DOHH2 (cell line): ENCODE measurements at regions not wholly inside any gene's neighbourhood (a gene's known extent, or its start where the extent isn't known, plus 50 kb on each side); places are given as distances from the start of the nearest gene placed in this dataset.

ENCODE experiments used
- H3F3A ChIP-seq: fragments of 200-600 bp; sonication (generic), shearing (Covaris generic); 2 replicates; pipeline ENCODE4 v1.6.0; 2016; ENCODE audit warnings: antibody characterized with exemption, mild to moderate bottlenecking; ENCODE audit not compliant: control insufficient read depth, insufficient read depth
- H3K27ac ChIP-seq: fragments of 200-600 bp; sonication (generic); 2 replicates; pipeline ENCODE4 v1.5.1; 2014; ENCODE audit warnings: low read depth, mild to moderate bottlenecking, low read length, moderate library complexity
- H3K27me3 ChIP-seq: fragments of 200-600 bp; sonication (generic); 2 replicates; pipeline ENCODE4 v1.6.1; 2014; ENCODE audit warnings: mild to moderate bottlenecking, low read length, mixed read lengths; ENCODE audit not compliant: control insufficient read depth
- H3K36me3 ChIP-seq: fragments of 200-600 bp; sonication (generic); 2 replicates; pipeline ENCODE4 v1.6.1; 2014; ENCODE audit warnings: mild to moderate bottlenecking, low read length, moderate library complexity, mixed read lengths; ENCODE audit not compliant: control insufficient read depth
- H3K4me1 ChIP-seq: fragments of 200-600 bp; sonication (generic); 2 replicates; pipeline ENCODE4 v1.6.1; 2014; ENCODE audit warnings: mild to moderate bottlenecking, low read length, mixed read lengths; ENCODE audit not compliant: control insufficient read depth
- H3K4me2 ChIP-seq: fragments of 200-600 bp; sonication (generic); 2 replicates; pipeline ENCODE4 v1.6.0; 2014; ENCODE audit warnings: mild to moderate bottlenecking, low read length, moderate library complexity
- H3K4me3 ChIP-seq: fragments of 200-600 bp; sonication (generic); 2 replicates; pipeline ENCODE4 v1.5.1; 2014; ENCODE audit warnings: mild to moderate bottlenecking, low read length, mixed read lengths
- H3K79me2 ChIP-seq: fragments of 200-600 bp; sonication (generic); 2 replicates; pipeline ENCODE4 v1.6.1; 2014; ENCODE audit warnings: mild to moderate bottlenecking, low read length, mixed read lengths; ENCODE audit not compliant: control insufficient read depth
- H3K9me2 ChIP-seq: fragments of 200-600 bp; sonication (generic); replicated peaks from 2 replicates; pipeline ENCODE4 v1.6.1; 2014; ENCODE audit warnings: mild to moderate bottlenecking, low read length, mixed read lengths; ENCODE audit not compliant: control insufficient read depth
- H3K9me3 ChIP-seq: fragments of 200-600 bp; sonication (generic); 2 replicates; pipeline ENCODE4 v1.6.1; 2014; ENCODE audit warnings: antibody characterized with exemption, low read length, mixed read lengths; ENCODE audit not compliant: control insufficient read depth, insufficient read depth
- H4K20me1 ChIP-seq: fragments of 200-600 bp; sonication (generic); 2 replicates; pipeline ENCODE4 v1.6.0; 2014; ENCODE audit warnings: low read depth, mild to moderate bottlenecking, antibody characterized with exemption, low read length, moderate library complexity; ENCODE audit not compliant: control insufficient read depth, insufficient read depth
- EZH2phosphoT487 ChIP-seq: fragments of 200-600 bp; sonication (generic); IDR thresholded peaks from 2 replicates; pipeline ENCODE4 v1.6.1; 2017; ENCODE audit warnings: borderline replicate concordance, mild to moderate bottlenecking, antibody characterized with exemption, low read length, moderate library complexity, mixed read lengths
- TF ChIP-seq, protein P1 (sequence below): fragments of 200-600 bp; sonication (generic); IDR thresholded peaks from one replicate; pipeline ENCODE4 v1.5.1; 2014; ENCODE audit warnings: antibody characterized with exemption, mild to moderate bottlenecking, low read depth, low read length; ENCODE audit not compliant: poor library complexity, severe bottlenecking

GRCh38 chr11:134764367-134764766 is 352.3 kb upstream of the B3GAT1 start:
- H3K4me1 ChIP-seq: no peaks in the 10 kb centered on the region
- no peak overlapping the region for H3K27ac ChIP-seq
- peaks cover 4% of the 10 kb centered on the region; the same call in 1 of the 2 replicates for H3K9me3 ChIP-seq
- TF ChIP-seq, protein P1, sequence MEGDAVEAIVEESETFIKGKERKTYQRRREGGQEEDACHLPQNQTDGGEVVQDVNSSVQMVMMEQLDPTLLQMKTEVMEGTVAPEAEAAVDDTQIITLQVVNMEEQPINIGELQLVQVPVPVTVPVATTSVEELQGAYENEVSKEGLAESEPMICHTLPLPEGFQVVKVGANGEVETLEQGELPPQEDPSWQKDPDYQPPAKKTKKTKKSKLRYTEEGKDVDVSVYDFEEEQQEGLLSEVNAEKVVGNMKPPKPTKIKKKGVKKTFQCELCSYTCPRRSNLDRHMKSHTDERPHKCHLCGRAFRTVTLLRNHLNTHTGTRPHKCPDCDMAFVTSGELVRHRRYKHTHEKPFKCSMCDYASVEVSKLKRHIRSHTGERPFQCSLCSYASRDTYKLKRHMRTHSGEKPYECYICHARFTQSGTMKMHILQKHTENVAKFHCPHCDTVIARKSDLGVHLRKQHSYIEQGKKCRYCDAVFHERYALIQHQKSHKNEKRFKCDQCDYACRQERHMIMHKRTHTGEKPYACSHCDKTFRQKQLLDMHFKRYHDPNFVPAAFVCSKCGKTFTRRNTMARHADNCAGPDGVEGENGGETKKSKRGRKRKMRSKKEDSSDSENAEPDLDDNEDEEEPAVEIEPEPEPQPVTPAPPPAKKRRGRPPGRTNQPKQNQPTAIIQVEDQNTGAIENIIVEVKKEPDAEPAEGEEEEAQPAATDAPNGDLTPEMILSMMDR: no peak
- no peak for TF ChIP-seq EZH2phosphoT487
- H3K27me3 ChIP-seq: no peaks in the 10 kb centered on the region
- no peaks in the 10 kb centered on the region for H3K9me2 ChIP-seq
- no peaks in the 10 kb centered on the region for H4K20me1 ChIP-seq
- H3F3A ChIP-seq: no peaks in the 10 kb centered on the region
- H3K4me3 ChIP-seq: no peak overlapping the region
- no peaks in the 10 kb centered on the region for H3K79me2 ChIP-seq
- no peaks in the 10 kb centered on the region for H3K36me3 ChIP-seq
- no peak overlapping the region for H3K4me2 ChIP-seq

- no peaks in the 10 kb centered on the region for H3F3A ChIP-seq
- H3K9me3 ChIP-seq: no peaks in the 10 kb centered on the region
- no peak overlapping the region for H3K4me3 ChIP-seq
- H3K79me2 ChIP-seq: no peaks in the 10 kb centered on the region
- no peak overlapping the region for H3K4me2 ChIP-seq
- no peaks in the 10 kb centered on the region for H3K36me3 ChIP-seq
- H4K20me1 ChIP-seq: no peaks in the 10 kb centered on the region
- no peaks in the 10 kb centered on the region for H3K27me3 ChIP-seq
- H3K4me1 ChIP-seq: no peaks in the 10 kb centered on the region
- no peak overlapping the region for H3K27ac ChIP-seq
- TF ChIP-seq, protein P1: no peak
- no peak for TF ChIP-seq EZH2phosphoT487
- H3K9me2 ChIP-seq: no peaks in the 10 kb centered on the region
Measured at GRCh38 chr11:134763030-134763388, 351.0 kb upstream of the B3GAT1 start.

GRCh38 chr11:134762248-134763029 is 350.4 kb upstream of the B3GAT1 start:
- no peaks in the 10 kb centered on the region for H3K9me3 ChIP-seq
- TF ChIP-seq EZH2phosphoT487: no peak
- TF ChIP-seq, protein P1: no peak

More at GRCh38 chr11:134762248-134763029, 350.4 kb upstream of the B3GAT1 start:
- H3K9me2 ChIP-seq: no peaks in the 10 kb centered on the region
- no peak overlapping the region for H3K27ac ChIP-seq
- no peaks in the 10 kb centered on the region for H3K79me2 ChIP-seq
- no peak overlapping the region for H3K4me2 ChIP-seq
- H3K36me3 ChIP-seq: no peaks in the 10 kb centered on the region
- H3K27me3 ChIP-seq: no peaks in the 10 kb centered on the region
- no peaks in the 10 kb centered on the region for H3K4me1 ChIP-seq
- H3K4me3 ChIP-seq: no peak overlapping the region
- H4K20me1 ChIP-seq: no peaks in the 10 kb centered on the region
- no peaks in the 10 kb centered on the region for H3F3A ChIP-seq
